GM10248 (cell line): ENCODE measurements at regions not wholly inside any gene's neighbourhood (a gene's known extent, or its start where the extent isn't known, plus 50 kb on each side); places are given as distances from the start of the nearest gene placed in this dataset.

Source experiments
- CTCF ChIA-PET: fragments of 300-600 bp; sonication (Branson Sonifier 250); formaldehyde crosslinking; extraction: SDS; loops from one replicate; lab custom pipeline; 2021; ENCODE audit warnings: antibody characterized with exemption; lab: Yijun Ruan, JAX
- POLR2A ChIA-PET: fragments of 350-650 bp; sonication (Branson Sonifier 250); formaldehyde crosslinking; extraction: SDS; loops from one replicate; lab custom pipeline; 2020; ENCODE audit warnings: antibody characterized with exemption; lab: Yijun Ruan, JAX
- DNase-seq: peaks from one replicate; pipeline ENCODE4 v3.0.0; 2012; ENCODE audit errors: extremely low spot score
- TF ChIP-seq, protein P1 (sequence below): IDR thresholded peaks from 2 replicates; pipeline ENCODE4 v1.5.1; 2012; ENCODE audit warnings: mild to moderate bottlenecking, low read depth; ENCODE audit errors: extremely low read depth, missing control alignments, control extremely low read depth

DNA sequence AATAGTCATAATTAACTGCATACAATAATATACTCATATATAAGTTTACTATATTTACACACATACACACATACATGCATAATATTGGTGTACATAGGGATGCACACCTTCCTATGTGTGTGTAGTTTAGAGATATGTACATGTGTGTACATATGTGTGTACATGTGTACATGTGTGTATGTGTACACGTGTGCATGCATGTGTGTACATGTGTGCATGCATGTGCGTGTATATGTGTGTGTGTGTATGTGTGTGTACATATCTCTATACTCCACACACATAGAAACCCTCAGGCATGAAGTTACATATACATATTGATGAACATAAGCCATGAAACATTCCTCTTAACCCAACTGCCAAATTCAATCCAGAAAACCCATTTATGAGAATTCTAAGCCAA, 547.8 kb downstream of the TLR4 start:
- POLR2A ChIA-PET: no interaction called here
- CTCF ChIA-PET: interaction anchor here (1.1 kb wide), 1 partner anchor 9 kb away, joined by 3 read pairs; no protein-coding TSS in a partner anchor
- DNase-seq: no peak
- TF ChIP-seq, protein P1, sequence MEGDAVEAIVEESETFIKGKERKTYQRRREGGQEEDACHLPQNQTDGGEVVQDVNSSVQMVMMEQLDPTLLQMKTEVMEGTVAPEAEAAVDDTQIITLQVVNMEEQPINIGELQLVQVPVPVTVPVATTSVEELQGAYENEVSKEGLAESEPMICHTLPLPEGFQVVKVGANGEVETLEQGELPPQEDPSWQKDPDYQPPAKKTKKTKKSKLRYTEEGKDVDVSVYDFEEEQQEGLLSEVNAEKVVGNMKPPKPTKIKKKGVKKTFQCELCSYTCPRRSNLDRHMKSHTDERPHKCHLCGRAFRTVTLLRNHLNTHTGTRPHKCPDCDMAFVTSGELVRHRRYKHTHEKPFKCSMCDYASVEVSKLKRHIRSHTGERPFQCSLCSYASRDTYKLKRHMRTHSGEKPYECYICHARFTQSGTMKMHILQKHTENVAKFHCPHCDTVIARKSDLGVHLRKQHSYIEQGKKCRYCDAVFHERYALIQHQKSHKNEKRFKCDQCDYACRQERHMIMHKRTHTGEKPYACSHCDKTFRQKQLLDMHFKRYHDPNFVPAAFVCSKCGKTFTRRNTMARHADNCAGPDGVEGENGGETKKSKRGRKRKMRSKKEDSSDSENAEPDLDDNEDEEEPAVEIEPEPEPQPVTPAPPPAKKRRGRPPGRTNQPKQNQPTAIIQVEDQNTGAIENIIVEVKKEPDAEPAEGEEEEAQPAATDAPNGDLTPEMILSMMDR: no peak

DNA sequence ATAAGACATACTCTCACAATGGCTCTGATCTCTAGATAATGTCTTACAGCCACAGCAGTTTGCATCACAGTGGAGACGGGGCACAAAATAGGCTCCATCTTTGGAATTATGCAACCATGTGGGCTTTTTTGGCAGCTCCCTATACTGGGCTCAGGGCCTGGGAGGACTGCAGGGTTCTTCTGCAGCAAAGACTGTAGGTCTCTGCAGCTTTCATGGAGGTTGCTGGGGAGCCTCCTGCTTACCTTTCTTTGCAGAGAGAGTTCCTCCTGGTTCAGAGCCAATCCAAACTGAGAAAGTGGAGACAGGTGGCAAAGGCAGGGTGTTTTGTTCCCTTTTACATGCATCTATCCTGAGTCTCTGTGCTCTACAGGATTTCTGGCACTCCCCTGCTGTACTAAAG, 558.0 kb downstream of the TLR4 start:
- POLR2A ChIA-PET: no interaction called here
- CTCF ChIA-PET: no interaction called here
- DNase-seq: no peak
- TF ChIP-seq, protein P1: no peak

DNA sequence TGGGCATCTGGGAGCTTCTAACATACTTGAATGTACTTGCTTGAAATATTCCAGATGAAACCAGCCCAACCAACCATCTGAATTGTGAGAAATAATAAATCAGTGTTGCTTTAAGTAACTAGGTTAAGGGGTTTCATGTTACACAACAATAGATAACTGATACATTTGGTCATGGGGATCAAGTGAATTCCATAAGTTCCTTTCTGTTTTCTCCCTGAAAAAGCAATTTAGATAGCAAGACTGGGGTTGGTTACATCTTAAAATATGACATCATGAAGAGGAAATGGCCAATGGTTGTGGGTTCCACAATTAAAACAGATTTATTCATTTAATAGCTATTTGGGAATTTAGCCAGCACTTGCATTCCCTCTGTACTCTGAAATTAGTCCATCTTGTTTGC, 559.7 kb downstream of the TLR4 start:
- CTCF ChIA-PET: no interaction called here
- TF ChIP-seq, protein P1: no peak
- no peak for DNase-seq
- POLR2A ChIA-PET: no interaction called here

DNA sequence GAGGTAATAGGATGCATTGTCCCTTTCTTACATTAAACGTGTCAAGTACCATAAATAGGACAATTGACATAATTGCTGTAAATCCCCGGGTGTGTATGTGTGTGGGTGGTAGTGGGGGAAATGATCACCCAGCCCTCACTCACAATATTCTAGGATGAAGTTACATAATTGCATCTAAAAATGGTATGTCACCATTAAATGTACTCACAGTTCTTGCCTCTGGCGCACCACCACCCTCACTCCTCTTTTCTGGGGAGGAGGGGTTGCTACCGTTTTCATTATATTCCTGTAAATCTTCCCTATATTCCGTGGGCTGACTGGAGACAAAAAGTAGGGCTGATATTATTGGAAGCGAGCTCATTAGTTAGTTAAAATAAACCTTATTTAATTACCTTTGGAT, 563.8 kb downstream of the TLR4 start:
- TF ChIP-seq, protein P1: no peak
- CTCF ChIA-PET: no interaction called here
- POLR2A ChIA-PET: no interaction called here
- DNase-seq: no peak

DNA sequence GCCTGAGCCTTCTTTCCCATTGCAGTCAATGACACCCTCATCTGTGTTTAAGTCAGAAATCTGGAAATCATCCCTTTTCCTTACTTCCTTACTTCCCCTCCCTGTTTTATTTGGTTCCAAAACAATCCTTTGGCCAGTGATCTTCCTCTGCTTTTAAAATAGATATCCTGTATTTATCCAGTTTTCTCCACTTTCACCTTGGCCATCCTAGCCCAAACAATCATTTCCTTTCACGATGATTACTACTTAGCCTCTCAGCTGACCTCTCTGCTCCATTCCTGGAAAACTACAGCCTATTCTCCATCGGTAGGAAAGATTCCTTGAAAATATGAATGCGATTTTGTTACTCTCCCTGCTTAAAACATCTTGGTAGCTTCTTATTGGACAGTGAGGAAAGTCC, 565.4 kb downstream of the TLR4 start:
- ChIA-PET POLR2A (no interaction called here), CTCF (no interaction called here)
- DNase-seq: no peak
- TF ChIP-seq, protein P1: no peak

DNA sequence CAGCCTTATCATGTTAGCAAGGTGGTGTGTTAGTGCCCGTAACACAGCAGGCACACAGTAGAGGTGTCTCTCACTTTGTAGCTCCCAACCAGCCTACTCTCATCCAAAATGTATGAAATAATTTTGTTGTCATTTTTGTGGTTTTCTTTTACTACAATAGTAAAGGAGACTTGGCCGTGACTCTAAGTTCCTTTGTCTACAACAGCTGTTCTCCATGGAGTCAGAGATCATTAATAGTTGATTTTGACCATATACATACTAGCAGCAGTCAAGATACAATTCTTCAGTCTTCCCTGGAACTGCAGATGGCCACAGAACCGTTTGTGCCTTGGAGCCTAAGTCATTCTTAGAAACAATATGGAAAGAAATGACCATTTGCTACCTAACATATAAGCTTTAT, 567.1 kb downstream of the TLR4 start:
- POLR2A ChIA-PET: no interaction called here

More for the DNA sequence above, 567.1 kb downstream of the TLR4 start:
- TF ChIP-seq, protein P1: no peak
- DNase-seq: no peak
- CTCF ChIA-PET: no interaction called here
